IPS-15b (cell line): ENCODE measurements at regions not wholly inside any gene's neighbourhood (a gene's known extent, or its start where the extent isn't known, plus 50 kb on each side); places are given as distances from the start of the nearest gene placed in this dataset.

Experiments used
- H3K27me3 ChIP-seq: one replicate; pipeline ENCODE4 v1.6.1; 2013; ENCODE audit warnings: low read length; ENCODE audit not compliant: control insufficient read depth, insufficient read depth
- H3K36me3 ChIP-seq: one replicate; pipeline ENCODE4 v1.6.1; 2013; ENCODE audit warnings: low read length; ENCODE audit not compliant: control insufficient read depth, insufficient read depth
- H3K4me1 ChIP-seq: one replicate; pipeline ENCODE4 v1.6.1; 2013; ENCODE audit warnings: mild to moderate bottlenecking, low read length; ENCODE audit not compliant: control insufficient read depth, insufficient read depth
- H3K4me3 ChIP-seq: one replicate; pipeline ENCODE4 v1.5.1; 2013; ENCODE audit warnings: low read depth, low read length
- H3K9ac ChIP-seq: one replicate; pipeline ENCODE4 v1.6.1; 2013; ENCODE audit warnings: low read depth, mild to moderate bottlenecking, low read length
- H3K9me3 ChIP-seq: one replicate; pipeline ENCODE4 v1.6.1; 2013; ENCODE audit warnings: mild to moderate bottlenecking, low read length; ENCODE audit not compliant: control insufficient read depth, insufficient read depth

- Histone ChIP-seq H3K9ac (no peak overlapping the region), H3K9me3 (peaks cover 4% of the 10 kb centered on the region), H3K36me3 (no peaks in the 10 kb centered on the region), H3K4me1 (no peaks in the 10 kb centered on the region), H3K27me3 (no peaks in the 10 kb centered on the region), H3K4me3 (no peak overlapping the region)
These were observed 924.9 kb downstream of the TBC1D22A start for GRCh38 chr22:47687346-47687655.

GRCh38 chr22:47686594-47687345, 924.3 kb downstream of the TBC1D22A start:
- Histone ChIP-seq H3K36me3 (no peaks in the 10 kb centered on the region), H3K9me3 (peaks cover 4% of the 10 kb centered on the region), H3K9ac (no peak overlapping the region), H3K4me1 (no peaks in the 10 kb centered on the region), H3K4me3 (no peak overlapping the region), H3K27me3 (no peaks in the 10 kb centered on the region)

DNA sequence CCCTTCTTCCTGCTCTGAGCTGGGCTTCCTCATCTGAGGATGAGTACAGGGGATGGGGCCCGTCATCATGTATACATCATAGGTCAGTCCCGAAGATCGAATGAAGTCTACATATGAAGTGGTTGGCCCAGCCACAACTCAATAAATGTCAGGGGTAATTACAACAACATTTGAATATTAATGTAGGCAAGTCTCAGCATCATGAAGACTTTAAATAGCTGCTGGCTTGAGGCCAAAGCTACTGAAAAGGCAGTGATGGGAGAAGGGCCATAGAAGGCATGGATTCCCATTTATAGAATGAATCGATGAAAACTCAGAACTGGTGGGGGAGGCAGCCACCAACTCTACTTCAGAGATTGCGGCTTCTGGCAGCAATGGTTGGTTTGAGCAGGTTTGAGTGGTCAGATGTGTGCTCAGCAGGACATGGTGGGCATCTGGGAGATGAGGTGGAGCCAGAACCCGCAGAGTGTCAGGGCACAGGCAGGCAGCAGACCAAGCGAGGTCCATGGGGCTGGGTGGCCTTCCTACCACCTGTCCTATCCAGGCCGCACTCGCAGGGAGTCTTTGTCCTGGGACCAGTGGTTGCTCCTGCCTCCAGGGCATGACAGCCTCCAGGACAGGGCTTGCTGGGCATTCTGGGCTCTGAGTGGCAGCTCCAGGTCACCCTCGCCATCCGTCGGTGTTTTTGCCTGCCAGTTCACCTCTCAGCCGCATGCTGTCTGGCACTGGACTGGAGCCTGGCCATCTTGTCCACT, 919.1 kb downstream of the TBC1D22A start:
- no peaks in the 10 kb centered on the region for H3K36me3 ChIP-seq
- H3K9ac ChIP-seq, result no peak overlapping the region
- H3K9me3 ChIP-seq, result peaks cover 4% of the 10 kb centered on the region
- H3K4me1 ChIP-seq, result peaks cover 26% of the 10 kb centered on the region
- no peak overlapping the region for H3K4me3 ChIP-seq
- no peaks in the 10 kb centered on the region for H3K27me3 ChIP-seq

DNA sequence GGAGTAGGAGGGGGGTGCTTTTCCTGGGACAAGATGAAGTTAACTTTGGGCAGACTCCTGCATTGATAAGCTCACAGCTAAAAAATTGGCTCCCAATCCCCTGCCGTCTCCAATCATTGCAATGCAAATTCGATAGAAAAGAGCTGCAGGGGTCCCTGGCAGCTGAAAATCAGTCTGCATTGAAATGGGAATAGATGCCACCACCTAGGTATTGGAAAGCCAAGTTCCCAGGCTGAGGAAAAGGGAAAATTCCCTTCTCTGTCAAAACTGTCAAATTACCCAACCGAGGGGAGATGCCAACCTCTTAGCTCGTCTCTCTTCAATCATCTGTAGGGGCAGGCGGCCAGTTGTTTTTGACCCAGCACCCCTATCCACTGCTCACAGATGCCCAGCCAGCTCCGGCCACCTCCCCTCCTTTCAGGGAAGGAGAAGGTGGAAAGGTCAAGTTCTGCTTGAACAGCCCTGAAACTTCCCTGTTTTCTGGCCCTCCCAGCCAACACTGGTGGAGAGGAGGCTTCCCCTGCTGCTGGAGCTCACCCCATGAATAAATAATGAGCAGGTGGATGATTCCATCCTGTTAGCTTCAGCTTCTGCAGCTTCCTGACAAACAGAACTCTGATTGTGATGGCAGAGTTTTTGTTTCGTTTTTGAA, 916.3 kb downstream of the TBC1D22A start:
- peaks cover 34% of the 10 kb centered on the region for H3K4me1 ChIP-seq
- no peaks in the 10 kb centered on the region for H3K36me3 ChIP-seq
- no peak overlapping the region for H3K9ac ChIP-seq
- H3K4me3 ChIP-seq, result no peak overlapping the region
- no peaks in the 10 kb centered on the region for H3K9me3 ChIP-seq
- H3K27me3 ChIP-seq, result peaks cover 3% of the 10 kb centered on the region

- Histone ChIP-seq H3K9ac (no peak overlapping the region), H3K27me3 (peaks cover 3% of the 10 kb centered on the region), H3K36me3 (no peaks in the 10 kb centered on the region), H3K4me3 (no peak overlapping the region), H3K4me1 (peaks cover 34% of the 10 kb centered on the region), H3K9me3 (no peaks in the 10 kb centered on the region)
These were observed 915.6 kb downstream of the TBC1D22A start for GRCh38 chr22:47678048-47678447.

DNA sequence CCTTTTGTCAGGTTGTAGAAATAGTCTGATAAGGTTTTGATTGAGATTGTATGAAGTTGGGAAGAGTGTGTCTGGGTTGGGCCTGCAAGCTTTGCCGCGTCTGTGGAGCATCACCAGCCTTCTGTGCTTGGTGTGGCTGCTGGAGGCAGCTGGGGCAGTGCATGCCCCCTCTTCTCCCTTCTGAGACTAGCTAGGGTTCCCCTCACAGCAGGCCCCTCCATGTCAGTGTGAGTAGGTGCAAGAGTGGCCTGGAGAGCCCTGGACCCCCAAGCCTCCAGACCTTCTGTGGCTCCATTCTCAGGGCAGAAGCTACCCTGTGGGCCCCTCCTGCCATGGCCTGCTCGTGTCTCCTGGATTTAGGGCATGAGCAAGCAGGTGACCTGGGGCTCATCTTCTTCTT, 914.2 kb downstream of the TBC1D22A start:
- Histone ChIP-seq H3K9ac (no peak overlapping the region), H3K27me3 (peaks cover 3% of the 10 kb centered on the region), H3K9me3 (no peaks in the 10 kb centered on the region), H3K4me3 (no peak overlapping the region), H3K4me1 (peaks cover 34% of the 10 kb centered on the region), H3K36me3 (no peaks in the 10 kb centered on the region)

DNA sequence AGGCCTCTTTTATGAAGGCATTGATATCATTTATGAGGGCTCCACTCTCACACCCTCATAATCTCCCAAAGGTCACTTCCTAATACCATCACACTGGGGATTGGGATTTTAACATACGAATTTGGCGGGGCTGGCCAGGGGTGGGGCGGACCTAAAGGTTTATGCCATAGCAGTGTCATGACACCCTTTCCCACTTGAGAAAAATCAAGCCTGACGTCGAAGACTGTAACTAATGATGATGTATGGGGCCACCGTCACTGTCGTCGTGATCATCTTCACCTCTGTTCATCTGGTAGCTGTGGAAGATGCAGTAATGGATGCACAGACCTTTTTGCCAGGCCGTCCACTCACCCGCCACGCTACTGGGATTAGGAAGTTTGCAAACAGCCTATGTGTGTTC, 912.1 kb downstream of the TBC1D22A start:
- no peaks in the 10 kb centered on the region for H3K9me3 ChIP-seq
- H3K4me3 ChIP-seq, result no peak overlapping the region
- H3K4me1 ChIP-seq, result peaks cover 25% of the 10 kb centered on the region
- H3K36me3 ChIP-seq, result no peaks in the 10 kb centered on the region
- H3K9ac ChIP-seq, result no peak overlapping the region
- H3K27me3 ChIP-seq, result peaks cover 3% of the 10 kb centered on the region

GRCh38 chr22:47673557-47673956, 911.1 kb downstream of the TBC1D22A start:
- Histone ChIP-seq H3K27me3 (peaks cover 3% of the 10 kb centered on the region), H3K9me3 (no peaks in the 10 kb centered on the region), H3K4me3 (no peak overlapping the region)

DNA sequence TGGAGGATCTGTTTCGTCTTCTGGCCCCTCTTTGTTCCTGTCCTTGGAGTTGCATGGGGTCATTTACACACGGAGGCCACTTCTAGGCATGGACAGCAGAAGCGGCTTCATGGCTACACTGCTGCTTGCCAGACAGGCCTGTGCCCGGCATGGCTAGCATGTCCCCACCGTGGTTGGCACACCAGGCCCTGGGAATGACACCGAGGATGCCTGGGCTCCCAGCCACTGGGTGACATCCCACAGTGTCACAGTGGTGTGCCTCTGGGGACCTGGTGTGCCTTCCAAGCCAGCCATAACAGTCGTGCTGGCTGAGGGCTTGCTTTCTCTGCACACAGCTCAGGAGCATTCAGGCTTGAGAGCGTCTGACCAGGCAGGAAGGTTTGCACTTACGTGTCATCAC, 910.1 kb downstream of the TBC1D22A start:
- H3K9me3 ChIP-seq, result no peaks in the 10 kb centered on the region
- no peak overlapping the region for H3K4me3 ChIP-seq
- H3K27me3 ChIP-seq, result peaks cover 3% of the 10 kb centered on the region
- peaks cover 11% of the 10 kb centered on the region for H3K4me1 ChIP-seq
- no peaks in the 10 kb centered on the region for H3K36me3 ChIP-seq
- H3K9ac ChIP-seq, result no peak overlapping the region

More at GRCh38 chr22:47673557-47673956, 911.1 kb downstream of the TBC1D22A start:
- no peak overlapping the region for H3K9ac ChIP-seq
- H3K4me1 ChIP-seq, result peaks cover 19% of the 10 kb centered on the region
- no peaks in the 10 kb centered on the region for H3K36me3 ChIP-seq

DNA sequence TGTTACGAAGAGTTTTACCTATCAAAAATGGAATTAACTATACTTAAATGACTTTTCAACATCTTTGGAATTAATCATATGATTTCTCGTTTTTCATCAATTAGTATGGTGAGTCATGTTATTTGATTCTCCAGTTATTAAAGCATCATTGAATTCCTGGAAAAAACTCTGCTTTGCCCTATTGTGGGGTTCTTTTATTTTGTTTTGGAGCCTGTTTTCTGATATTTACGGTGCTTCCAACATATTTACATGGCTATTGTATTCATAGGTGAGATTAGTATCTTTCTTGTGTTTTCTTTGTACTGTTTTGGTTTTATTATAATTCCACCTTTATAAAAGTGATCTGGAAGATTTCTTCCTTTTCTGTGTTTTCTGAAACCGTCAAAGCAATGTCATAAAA, 902.7 kb downstream of the TBC1D22A start:
- no peaks in the 10 kb centered on the region for H3K36me3 ChIP-seq
- peaks cover 15% of the 10 kb centered on the region for H3K27me3 ChIP-seq
- no peaks in the 10 kb centered on the region for H3K4me1 ChIP-seq
- H3K9ac ChIP-seq, result no peak overlapping the region
- H3K4me3 ChIP-seq, result no peak overlapping the region
- peaks cover 4% of the 10 kb centered on the region for H3K9me3 ChIP-seq

GRCh38 chr22:47663615-47664605, 901.5 kb downstream of the TBC1D22A start:
- H3K36me3 ChIP-seq, result no peaks in the 10 kb centered on the region
- H3K4me3 ChIP-seq, result no peak overlapping the region
- H3K9me3 ChIP-seq, result peaks cover 4% of the 10 kb centered on the region
- H3K4me1 ChIP-seq, result no peaks in the 10 kb centered on the region
- H3K27me3 ChIP-seq, result peaks cover 15% of the 10 kb centered on the region
- H3K9ac ChIP-seq, result no peak overlapping the region
